ENCODE measurements at regions not wholly inside any gene's neighbourhood (a gene's known extent, or its start where the extent isn't known, plus 50 kb on each side); places are given as distances from the start of the nearest gene placed in this dataset.

- H3K27me3 Mint-ChIP-seq (ENCODE audit: low read depth), result no peaks in the 10 kb centered on the region
- no peak for TF ChIP-seq CTCF (IDR thresholded peaks at IDR 0.05; ENCODE audit: unreplicated experiment)
Observed at GRCh38 chr17:12386225-12386624, 279.5 kb upstream of the MYOCD start.

GRCh38 chr17:12388226-12388625 lies 277.5 kb upstream of the MYOCD start:
- peaks cover 5% of the 10 kb centered on the region for H3K4me1 Mint-ChIP-seq
- no peaks in the 10 kb centered on the region for H3K36me3 Mint-ChIP-seq
- no peak overlapping the region for H3K4me3 Mint-ChIP-seq
- no peak overlapping the region for H3K27ac Mint-ChIP-seq
- H3K27me3 Mint-ChIP-seq (ENCODE audit: low read depth), result no peaks in the 10 kb centered on the region
- DNase-seq (ENCODE audit: low spot score in 2 of 2, unreplicated experiment in 2 of 2), result no peak
- TF ChIP-seq CTCF (IDR thresholded peaks at IDR 0.05; ENCODE audit: unreplicated experiment), result no peak
- no peaks in the 10 kb centered on the region for H3K9me3 Mint-ChIP-seq

More at GRCh38 chr17:12386225-12386624, 279.5 kb upstream of the MYOCD start:
- H3K36me3 Mint-ChIP-seq, result no peaks in the 10 kb centered on the region
- no peak overlapping the region for H3K4me3 Mint-ChIP-seq
- H3K27ac Mint-ChIP-seq, result no peak overlapping the region
- peaks cover 7% of the 10 kb centered on the region for H3K9me3 Mint-ChIP-seq
- DNase-seq (ENCODE audit: low spot score in 2 of 2, unreplicated experiment in 2 of 2), result no peak
- peaks cover 3% of the 10 kb centered on the region for H3K4me1 Mint-ChIP-seq

- no peak for DNase-seq (ENCODE audit: low spot score in 2 of 2, unreplicated experiment in 2 of 2)
- no peak for TF ChIP-seq CTCF (IDR thresholded peaks at IDR 0.05; ENCODE audit: unreplicated experiment)
- Mint-ChIP-seq H3K4me3 (no peak overlapping the region), H3K4me1 (peaks cover 10% of the 10 kb centered on the region), H3K27ac (no peak overlapping the region), H3K36me3 (no peaks in the 10 kb centered on the region), H3K9me3 (no peaks in the 10 kb centered on the region), H3K27me3 (ENCODE audit: low read depth) (no peaks in the 10 kb centered on the region)
Observed at GRCh38 chr17:12389421-12389820, 276.3 kb upstream of the MYOCD start.

GRCh38 chr17:12390631-12391030 lies 275.1 kb upstream of the MYOCD start:
- Mint-ChIP-seq H3K36me3 (no peaks in the 10 kb centered on the region), H3K4me1 (peaks cover 10% of the 10 kb centered on the region), H3K27ac (no peak overlapping the region), H3K4me3 (no peak overlapping the region), H3K27me3 (ENCODE audit: low read depth) (no peaks in the 10 kb centered on the region), H3K9me3 (no peaks in the 10 kb centered on the region)
- no peak for DNase-seq (ENCODE audit: low spot score in 2 of 2, unreplicated experiment in 2 of 2)
- no peak for TF ChIP-seq CTCF (IDR thresholded peaks at IDR 0.05; ENCODE audit: unreplicated experiment)

GRCh38 chr17:12391468-12391867 lies 274.2 kb upstream of the MYOCD start:
- no peaks in the 10 kb centered on the region for H3K27me3 Mint-ChIP-seq (ENCODE audit: low read depth)
- no peak overlapping the region for H3K4me3 Mint-ChIP-seq
- H3K9me3 Mint-ChIP-seq, result peaks cover 3% of the 10 kb centered on the region
- TF ChIP-seq CTCF (IDR thresholded peaks at IDR 0.05; ENCODE audit: unreplicated experiment), result no peak
- no peaks in the 10 kb centered on the region for H3K36me3 Mint-ChIP-seq
- peaks cover 7% of the 10 kb centered on the region for H3K4me1 Mint-ChIP-seq
- DNase-seq (ENCODE audit: low spot score in 2 of 2, unreplicated experiment in 2 of 2), result no peak
- no peak overlapping the region for H3K27ac Mint-ChIP-seq

GRCh38 chr17:12395733-12396354 lies 269.8 kb upstream of the MYOCD start:
- no peak overlapping the region for H3K4me3 Mint-ChIP-seq
- peaks cover 7% of the 10 kb centered on the region for H3K4me1 Mint-ChIP-seq
- H3K27me3 Mint-ChIP-seq (ENCODE audit: low read depth), result no peaks in the 10 kb centered on the region
- no peaks in the 10 kb centered on the region for H3K36me3 Mint-ChIP-seq
- TF ChIP-seq CTCF (IDR thresholded peaks at IDR 0.05; ENCODE audit: unreplicated experiment), result peak; percentile 67
- H3K9me3 Mint-ChIP-seq, result peaks cover 4% of the 10 kb centered on the region
- no peak for DNase-seq (ENCODE audit: low spot score in 2 of 2, unreplicated experiment in 2 of 2)
- H3K27ac Mint-ChIP-seq, result no peak overlapping the region
